A673 (cell line): ENCODE measurements at regions not wholly inside any gene's neighbourhood (a gene's known extent, or its start where the extent isn't known, plus 50 kb on each side); places are given as distances from the start of the nearest gene placed in this dataset.

Experiments used
- CTCF ChIP-seq: fragments of 300-800, 200-600 bp; sonication (generic); conservative IDR thresholded peaks from 2 replicates; pipeline ENCODE4 v1.5.1; 2017; ENCODE audit warnings: low read depth, mild to moderate bottlenecking, antibody characterized with exemption, low read length, moderate library complexity, mixed read lengths
- EZH2 ChIP-seq: fragments of 200-600 bp; sonication (generic); IDR thresholded peaks from 2 replicates; pipeline ENCODE4 v1.6.1; 2017; ENCODE audit warnings: borderline replicate concordance, low read depth, mild to moderate bottlenecking, mixed read lengths, antibody characterized with exemption, low read length; ENCODE audit not compliant: poor library complexity, severe bottlenecking

GRCh38 chr2:228273159-228273558 lies 91.7 kb upstream of the SPHKAP start:
- TF ChIP-seq CTCF, result no peak
- TF ChIP-seq EZH2, result no peak
